Transverse colon (tissue), 4 donors: ENCODE measurements at regions not wholly inside any gene's neighbourhood (a gene's known extent, or its start where the extent isn't known, plus 50 kb on each side); places are given as distances from the start of the nearest gene placed in this dataset.

Experiments used
- CTCF ChIP-seq, 5 experiments: fragments of 200-600 bp in 3 of 5; fragments of 450-650 bp in 2 of 5; sonication (generic) in 3 of 5; IDR thresholded peaks; 1 replicate in 2 of 5; 2 replicates in 3 of 5; pipeline ENCODE4 v1.5.1; 2016 to 2017; ENCODE audit warnings: antibody characterized with exemption in 5 of 5, inconsistent platforms in 3 of 5, mild to moderate bottlenecking in 2 of 5, moderate library complexity in 1 of 5
- EP300 ChIP-seq: sonication (generic); formaldehyde crosslinking; IDR thresholded peaks from one replicate; pipeline ENCODE4 v1.6.1; 2017; ENCODE audit warnings: antibody characterized with exemption, low read depth
- POLR2A ChIP-seq: fragments of 450-650 bp; IDR thresholded peaks from one replicate; pipeline ENCODE4 v1.6.1; 2016; ENCODE audit warnings: antibody characterized with exemption, mild to moderate bottlenecking, moderate library complexity
- POLR2AphosphoS5 ChIP-seq, 3 donors: sonication (generic); formaldehyde crosslinking; IDR thresholded peaks; one replicate each; pipeline ENCODE4 v1.6.1; 2016; ENCODE audit warnings: antibody characterized with exemption in 3 of 3

GRCh38 chr6:139905404-139906052 lies 531.1 kb upstream of the CITED2 start:
- no peak for TF ChIP-seq CTCF (IDR thresholded peaks at IDR 0.05)
- TF ChIP-seq POLR2A: no peak
- TF ChIP-seq EP300: no peak
- TF ChIP-seq POLR2AphosphoS5 (IDR thresholded peaks at IDR 0.05): no peak
